H1 (cell line): ENCODE measurements at regions not wholly inside any gene's neighbourhood (a gene's known extent, or its start where the extent isn't known, plus 50 kb on each side); places are given as distances from the start of the nearest gene placed in this dataset.

Source experiments
- CTCF ChIA-PET: fragments of 300-600 bp; sonication (Branson Sonifier 250); formaldehyde crosslinking; loops from one replicate; lab custom pipeline; 2021; ENCODE audit not compliant: partially characterized antibody; lab: Charles Lee
- POLR2A ChIA-PET: fragments of 300-600 bp; sonication (Branson Sonifier 250); formaldehyde crosslinking; loops from one replicate; lab custom pipeline; 2021; ENCODE audit warnings: inconsistent platforms; ENCODE audit not compliant: partially characterized antibody; lab: Charles Lee
- DNase-seq, 2 experiments: peaks; one replicate each; pipeline versions ENCODE4 v3.0.0 to v3.0.0-alpha.2; 2010 to 2022; ENCODE audit warnings: low spot score in 2 of 2, low read depth in 1 of 2, mixed read lengths in 1 of 2
- FAIRE-seq: peaks from 2 replicates; lab custom pipeline; 2011; peaks lifted over from hg19 to GRCh38; lab: Jason Lieb, UNC
- H2AFZ ChIP-seq: 2 replicates; pipeline ENCODE4 v1.8.1; 2012; ENCODE audit warnings: low read length, inconsistent platforms
- H2AK5ac ChIP-seq: 2 replicates; pipeline ENCODE4 v1.6.1; 2013; ENCODE audit warnings: low read depth, low read length
- H2BK120ac ChIP-seq: replicated peaks from 2 replicates; pipeline ENCODE3; 2013; ENCODE audit warnings: low read depth, low read length, inconsistent platforms
- H2BK12ac ChIP-seq: 2 replicates; pipeline ENCODE4 v1.6.1; 2013; ENCODE audit warnings: low read depth, low read length
- H2BK15ac ChIP-seq: 2 replicates; pipeline ENCODE4 v1.6.1; 2013; ENCODE audit warnings: low read length
- H2BK20ac ChIP-seq: 2 replicates; pipeline ENCODE4 v1.6.1; 2013; ENCODE audit warnings: low read length
- H2BK5ac ChIP-seq: 2 replicates; pipeline ENCODE4 v1.6.1; 2013; ENCODE audit warnings: low read depth, low read length
- H3K14ac ChIP-seq: 2 replicates; pipeline ENCODE4 v1.6.1; 2013; ENCODE audit warnings: inconsistent platforms; ENCODE audit not compliant: insufficient read length
- H3K18ac ChIP-seq: 2 replicates; pipeline ENCODE4 v1.6.1; 2013; ENCODE audit warnings: low read length; ENCODE audit errors: extremely low read depth
- H3K23ac ChIP-seq: 2 replicates; pipeline ENCODE4 v1.6.1; 2013; ENCODE audit warnings: inconsistent platforms; ENCODE audit not compliant: insufficient read length
- H3K23me2 ChIP-seq: 2 replicates; pipeline ENCODE4 v1.6.1; 2013; ENCODE audit warnings: low read depth, low read length
- H3K27ac ChIP-seq: 2 replicates; pipeline ENCODE4 v1.6.1; 2011; ENCODE audit warnings: low read depth, low read length, inconsistent platforms
- H3K27me3 ChIP-seq, 4 experiments: replicated peaks in 1 of 4; 1 replicate in 1 of 4; 2 replicates in 3 of 4; pipeline versions ENCODE4 v1.6.1 to v1.8.1; 2011 to 2013; ENCODE audit warnings: low read length in 3 of 4, mild to moderate bottlenecking in 3 of 4, inconsistent platforms in 2 of 4, mixed read lengths in 2 of 4, moderate library complexity in 1 of 4; ENCODE audit not compliant: control insufficient read depth in 3 of 4, insufficient read depth in 3 of 4; ENCODE audit errors: extremely low read depth in 1 of 4
- H3K36me3 ChIP-seq, 4 experiments: 2 replicates each; pipeline versions ENCODE4 v1.6.1 to v1.8.1; 2011 to 2013; ENCODE audit warnings: mild to moderate bottlenecking in 4 of 4, low read length in 3 of 4, moderate library complexity in 2 of 4, control low read depth in 1 of 4, inconsistent platforms in 1 of 4; ENCODE audit not compliant: insufficient read depth in 4 of 4, control insufficient read depth in 2 of 4
- H3K4ac ChIP-seq: replicated peaks from 2 replicates; pipeline ENCODE3; 2013; ENCODE audit warnings: low read length, low read depth, mixed read lengths, inconsistent platforms; ENCODE audit not compliant: insufficient read length
- H3K4me1 ChIP-seq, 4 experiments: replicated peaks in 1 of 4; 1 replicate in 1 of 4; 2 replicates in 3 of 4; pipeline versions ENCODE4 v1.6.1 to v1.8.1; 2011 to 2013; ENCODE audit warnings: low read length in 3 of 4, inconsistent platforms in 2 of 4, mixed read lengths in 1 of 4; ENCODE audit not compliant: insufficient read depth in 4 of 4, control insufficient read depth in 3 of 4
- H3K4me2 ChIP-seq, 2 experiments: 2 replicates each; pipeline versions ENCODE4 v1.6.1 to v1.8.1; 2011 to 2013; ENCODE audit warnings: low read depth in 2 of 2, low read length in 2 of 2, control low read depth in 1 of 2, inconsistent platforms in 1 of 2, mild to moderate bottlenecking in 1 of 2; ENCODE audit not compliant: insufficient read depth in 1 of 2
- H3K4me3 ChIP-seq, 4 experiments: fragments of 200-600, 300-600 bp in 1 of 4; sonication (generic), shearing (Covaris generic), sonication (Bioruptor Twin) in 1 of 4; 2 replicates each; pipeline versions ENCODE4 v1.5.1 to v1.8.1; 2011 to 2016; ENCODE audit warnings: low read length in 4 of 4, low read depth in 3 of 4, control low read depth in 2 of 4, inconsistent platforms in 2 of 4, mild to moderate bottlenecking in 2 of 4, mixed read lengths in 1 of 4, moderate library complexity in 1 of 4; ENCODE audit not compliant: insufficient read depth in 2 of 4; ENCODE audit errors: extremely low read depth in 1 of 4
- H3K56ac ChIP-seq: replicated peaks from 2 replicates; pipeline ENCODE3; 2013; ENCODE audit warnings: low read depth, mild to moderate bottlenecking, mixed read lengths, low read length, inconsistent platforms; ENCODE audit not compliant: insufficient read length
- H3K79me1 ChIP-seq: 2 replicates; pipeline ENCODE4 v1.6.1; 2013; ENCODE audit warnings: low read depth, low read length, control low read depth
- H3K79me2 ChIP-seq, 2 experiments: 2 replicates each; pipeline versions ENCODE4 v1.6.1 to v1.8.1; 2012 to 2013; ENCODE audit warnings: low read length in 2 of 2, mild to moderate bottlenecking in 2 of 2, inconsistent platforms in 1 of 2; ENCODE audit not compliant: insufficient read depth in 2 of 2, control insufficient read depth in 1 of 2
- H3K9ac ChIP-seq, 4 experiments: replicated peaks in 1 of 4; 1 replicate in 1 of 4; 2 replicates in 3 of 4; pipeline versions ENCODE4 v1.6.1 to v1.8.1; 2011 to 2013; ENCODE audit warnings: low read depth in 3 of 4, low read length in 3 of 4, control low read depth in 2 of 4, mild to moderate bottlenecking in 2 of 4, moderate library complexity in 2 of 4, inconsistent platforms in 1 of 4; ENCODE audit errors: extremely low read depth in 1 of 4
- H3K9me3 ChIP-seq, 2 experiments: 2 replicates each; pipeline versions ENCODE4 v1.6.1 to v1.8.1; 2012 to 2013; ENCODE audit warnings: mild to moderate bottlenecking in 2 of 2, moderate library complexity in 2 of 2, control low read depth in 1 of 2, inconsistent platforms in 1 of 2, low read depth in 1 of 2, low read length in 1 of 2, mixed read lengths in 1 of 2; ENCODE audit not compliant: insufficient read depth in 2 of 2
- H4K20me1 ChIP-seq, 2 experiments: replicated peaks in 1 of 2; 2 replicates each; pipeline versions ENCODE3 to v1.8.1; 2011 to 2013; ENCODE audit warnings: inconsistent platforms in 2 of 2, low read length in 2 of 2, mild to moderate bottlenecking in 1 of 2; ENCODE audit not compliant: insufficient read depth in 2 of 2, control insufficient read depth in 1 of 2
- H4K5ac ChIP-seq: 2 replicates; pipeline ENCODE4 v1.6.1; 2013; ENCODE audit warnings: low read length, low read depth, mixed read lengths, inconsistent platforms; ENCODE audit not compliant: insufficient read length
- H4K8ac ChIP-seq: 2 replicates; pipeline ENCODE4 v1.8.0; 2013; ENCODE audit warnings: mild to moderate bottlenecking, moderate library complexity, low read length, inconsistent platforms; ENCODE audit not compliant: insufficient read depth; ENCODE audit errors: extremely low read depth
- H4K91ac ChIP-seq: replicated peaks from 2 replicates; pipeline ENCODE3; 2013; ENCODE audit warnings: low read length, mixed read lengths, inconsistent platforms; ENCODE audit not compliant: insufficient read length
- BCL11A ChIP-seq, 2 experiments: IDR thresholded peaks; one replicate each; pipeline ENCODE4 v1.6.1; 2011; ENCODE audit warnings: low read depth in 2 of 2, low read length in 2 of 2, mild to moderate bottlenecking in 2 of 2
- CTBP2 ChIP-seq: IDR thresholded peaks from 2 replicates; pipeline ENCODE4 v1.7.0; 2011; ENCODE audit warnings: borderline replicate concordance, mild to moderate bottlenecking, moderate library complexity, mixed read lengths, low read length; ENCODE audit not compliant: insufficient read depth, insufficient read length
- CTCF ChIP-seq, 3 experiments: IDR thresholded peaks; 1 replicate in 2 of 3; 2 replicates in 1 of 3; pipeline versions ENCODE4 v1.5.1 to v1.6.1; 2011; ENCODE audit warnings: low read length in 3 of 3, mild to moderate bottlenecking in 3 of 3, inconsistent platforms in 2 of 3, low read depth in 1 of 3, moderate library complexity in 1 of 3; ENCODE audit not compliant: insufficient read depth in 1 of 3; ENCODE audit errors: control extremely low read depth in 1 of 3
- FOSL1 ChIP-seq: IDR thresholded peaks from 2 replicates; pipeline ENCODE4 v1.6.1; 2011; ENCODE audit warnings: mild to moderate bottlenecking, low read depth, low read length, moderate library complexity; ENCODE audit not compliant: insufficient read depth
- GABPA ChIP-seq: IDR thresholded peaks from 2 replicates; pipeline ENCODE4 v1.6.1; 2011; ENCODE audit warnings: mild to moderate bottlenecking, low read length, moderate library complexity, borderline replicate concordance; ENCODE audit not compliant: insufficient read depth
- GTF2F1 ChIP-seq: IDR thresholded peaks from 2 replicates; pipeline ENCODE4 v1.6.1; 2012; ENCODE audit warnings: low read depth, low read length, improper control_type of control experiment, borderline replicate concordance
- JUND ChIP-seq: IDR thresholded peaks from 2 replicates; pipeline ENCODE4 v1.6.1; 2011; ENCODE audit warnings: mild to moderate bottlenecking, improper control_type of control experiment, low read length
- POLR2A ChIP-seq, 2 experiments: IDR thresholded peaks; 1 replicate in 1 of 2; 2 replicates in 1 of 2; pipeline ENCODE4 v1.6.1; 2011; ENCODE audit warnings: low read depth in 2 of 2, low read length in 2 of 2, mild to moderate bottlenecking in 2 of 2; ENCODE audit errors: control extremely low read depth in 1 of 2
- SIRT6 ChIP-seq: IDR thresholded peaks from one replicate; pipeline ENCODE4 v1.7.1; 2012; ENCODE audit warnings: low read length, inconsistent platforms
- TAF1 ChIP-seq: IDR thresholded peaks from 2 replicates; pipeline ENCODE4 v1.6.1; 2011; ENCODE audit warnings: mild to moderate bottlenecking, low read depth, low read length

DNA sequence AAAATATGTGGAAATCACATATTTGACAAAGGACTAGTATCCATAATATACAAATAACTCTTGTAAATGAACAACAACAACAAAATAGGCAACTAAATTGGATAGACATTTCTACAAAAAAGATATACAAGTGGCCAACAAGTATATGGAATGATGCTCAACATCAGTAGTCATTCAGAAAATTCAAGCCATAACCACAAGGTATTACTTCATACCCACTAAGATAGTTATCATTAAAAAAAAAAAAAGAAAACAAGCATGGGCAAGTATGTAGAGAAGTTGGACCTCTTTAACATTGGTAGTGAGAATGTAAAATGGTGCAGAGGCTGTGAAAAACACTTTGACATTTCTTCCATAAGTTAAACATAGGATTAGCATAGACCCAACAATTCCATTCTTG, 80.8 kb downstream of the CYP26A1 start:
- Histone ChIP-seq H4K20me1 (no peaks in the 10 kb centered on the region), H3K4me2 (no peak overlapping the region), H3K27me3 (no peaks in the 10 kb centered on the region), H3K23me2 (no peaks in the 10 kb centered on the region), H2AK5ac (no peak overlapping the region), H3K79me2 (no peaks in the 10 kb centered on the region), H3K36me3 (no peaks in the 10 kb centered on the region), H3K9ac (no peak overlapping the region), H2BK120ac (no peak overlapping the region), H2AFZ (no peak overlapping the region), H3K23ac (no peak overlapping the region), H3K56ac (no peak overlapping the region), H3K9me3 (peaks cover 12 to 16% of the 10 kb centered on the region in 2 experiments), H4K8ac (no peak overlapping the region), H4K5ac (no peak overlapping the region), H2BK15ac (no peak overlapping the region), H3K79me1 (no peaks in the 10 kb centered on the region), H2BK20ac (no peak overlapping the region), H2BK5ac (no peak overlapping the region), H2BK12ac (no peak overlapping the region), H3K4ac (no peak overlapping the region), H3K14ac (no peak overlapping the region), H3K4me3 (no peak overlapping the region), H3K4me1 (no peaks in the 10 kb centered on the region), H3K27ac (no peak overlapping the region), H3K18ac (no peak overlapping the region), H4K91ac (no peak overlapping the region)
- DNase-seq: no peak
- FAIRE-seq: no peak
- POLR2A ChIA-PET: no interaction called here
- TF ChIP-seq BCL11A (IDR thresholded peaks at IDR 0.05; ENCODE audit: low read depth in 2 of 2, low read length in 2 of 2) (no peak), GTF2F1 (no peak), CTBP2 (no peak), TAF1 (no peak), JUND (no peak), CTCF (IDR thresholded peaks at IDR 0.05; ENCODE audit: control extremely low read depth in 1 of 3, insufficient read depth in 1 of 3, low read depth in 1 of 3, low read length in 3 of 3) (no peak), GABPA (no peak), POLR2A (IDR thresholded peaks at IDR 0.05; ENCODE audit: control extremely low read depth in 1 of 2, low read depth in 2 of 2, low read length in 2 of 2) (no peak), FOSL1 (no peak), SIRT6 (no peak)
- CTCF ChIA-PET: no interaction called here
